ENCODE measurements at regions not wholly inside any gene's neighbourhood (a gene's known extent, or its start where the extent isn't known, plus 50 kb on each side); places are given as distances from the start of the nearest gene placed in this dataset.

GRCh38 chr1:65687428-65688214, 105.1 kb upstream of the PDE4B start:
- in situ Hi-C loops (cut with HindIII; ENCODE audit: low sequenced_read_pairs), result no loop called here
- DNase-seq (ENCODE audit: low read depth, low spot score), result peak; percentile 59
- H3K4me3 ChIP-seq (ENCODE audit: low read depth, low read length), result no peak overlapping the region
- peak; percentile 84 for TF ChIP-seq CTCF (IDR thresholded peaks at IDR 0.05; ENCODE audit: low read depth, low read length)

GRCh38 chr1:65688215-65688566, 104.5 kb upstream of the PDE4B start:
- TF ChIP-seq CTCF (IDR thresholded peaks at IDR 0.05; ENCODE audit: low read depth, low read length), result no peak
- in situ Hi-C loops (cut with HindIII; ENCODE audit: low sequenced_read_pairs), result no loop called here
- H3K4me3 ChIP-seq (ENCODE audit: low read depth, low read length), result no peak overlapping the region
- DNase-seq (ENCODE audit: low read depth, low spot score), result no peak

GRCh38 chr1:65688848-65689247, 103.8 kb upstream of the PDE4B start:
- no peak for DNase-seq (ENCODE audit: low read depth, low spot score)
- no peak overlapping the region for H3K4me3 ChIP-seq (ENCODE audit: low read depth, low read length)
- no peak for TF ChIP-seq CTCF (IDR thresholded peaks at IDR 0.05; ENCODE audit: low read depth, low read length)
- in situ Hi-C loops (cut with HindIII; ENCODE audit: low sequenced_read_pairs), result no loop called here

- H3K4me3 ChIP-seq (ENCODE audit: low read depth, low read length), result no peak overlapping the region
- no peak for TF ChIP-seq CTCF (IDR thresholded peaks at IDR 0.05; ENCODE audit: low read depth, low read length)
- no peak for DNase-seq (ENCODE audit: low read depth, low spot score)
- in situ Hi-C loops (cut with HindIII; ENCODE audit: low sequenced_read_pairs), result no loop called here
These were observed 101.4 kb upstream of the PDE4B start for GRCh38 chr1:65691152-65691900.

GRCh38 chr1:65691972-65692371, 100.7 kb upstream of the PDE4B start:
- DNase-seq (ENCODE audit: low read depth, low spot score), result no peak
- in situ Hi-C loops (cut with HindIII; ENCODE audit: low sequenced_read_pairs), result no loop called here
- no peak for TF ChIP-seq CTCF (IDR thresholded peaks at IDR 0.05; ENCODE audit: low read depth, low read length)
- no peak overlapping the region for H3K4me3 ChIP-seq (ENCODE audit: low read depth, low read length)

- no peak overlapping the region for H3K4me3 ChIP-seq (ENCODE audit: low read depth, low read length)
- in situ Hi-C loops (cut with HindIII; ENCODE audit: low sequenced_read_pairs), result no loop called here
- TF ChIP-seq CTCF (IDR thresholded peaks at IDR 0.05; ENCODE audit: low read depth, low read length), result no peak
- DNase-seq (ENCODE audit: low read depth, low spot score), result no peak
These were observed 98.6 kb upstream of the PDE4B start for GRCh38 chr1:65694126-65694525.

Measured in astrocyte of the spinal cord (primary cell).